ENCODE measurements at regions not wholly inside any gene's neighbourhood (a gene's known extent, or its start where the extent isn't known, plus 50 kb on each side); places are given as distances from the start of the nearest gene placed in this dataset.

DNA sequence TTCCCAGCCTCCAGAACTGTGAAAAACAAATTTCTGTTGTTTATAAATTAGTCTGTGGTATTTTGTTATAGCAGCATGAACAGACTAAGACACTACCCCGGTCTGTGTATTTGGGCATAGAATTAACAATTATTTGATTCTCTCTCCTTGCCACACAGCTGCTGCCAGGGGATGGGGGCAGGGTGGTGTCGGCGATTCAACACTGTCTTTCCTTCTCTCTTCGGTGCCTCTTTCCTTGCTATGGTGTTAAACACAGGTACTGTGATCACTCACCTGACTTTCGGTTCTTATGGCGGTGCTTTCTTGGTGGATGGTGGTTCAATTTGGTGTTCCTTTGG is 50.8 kb upstream of the CTAGE1 start:
- no peak for TF ChIP-seq POLR2AphosphoS5 (IDR thresholded peaks at IDR 0.05)
- TF ChIP-seq, protein P1, sequence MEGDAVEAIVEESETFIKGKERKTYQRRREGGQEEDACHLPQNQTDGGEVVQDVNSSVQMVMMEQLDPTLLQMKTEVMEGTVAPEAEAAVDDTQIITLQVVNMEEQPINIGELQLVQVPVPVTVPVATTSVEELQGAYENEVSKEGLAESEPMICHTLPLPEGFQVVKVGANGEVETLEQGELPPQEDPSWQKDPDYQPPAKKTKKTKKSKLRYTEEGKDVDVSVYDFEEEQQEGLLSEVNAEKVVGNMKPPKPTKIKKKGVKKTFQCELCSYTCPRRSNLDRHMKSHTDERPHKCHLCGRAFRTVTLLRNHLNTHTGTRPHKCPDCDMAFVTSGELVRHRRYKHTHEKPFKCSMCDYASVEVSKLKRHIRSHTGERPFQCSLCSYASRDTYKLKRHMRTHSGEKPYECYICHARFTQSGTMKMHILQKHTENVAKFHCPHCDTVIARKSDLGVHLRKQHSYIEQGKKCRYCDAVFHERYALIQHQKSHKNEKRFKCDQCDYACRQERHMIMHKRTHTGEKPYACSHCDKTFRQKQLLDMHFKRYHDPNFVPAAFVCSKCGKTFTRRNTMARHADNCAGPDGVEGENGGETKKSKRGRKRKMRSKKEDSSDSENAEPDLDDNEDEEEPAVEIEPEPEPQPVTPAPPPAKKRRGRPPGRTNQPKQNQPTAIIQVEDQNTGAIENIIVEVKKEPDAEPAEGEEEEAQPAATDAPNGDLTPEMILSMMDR (IDR thresholded peaks at IDR 0.05): no peak

Data from prostate gland (tissue), 2 donors.